ENCODE measurements at regions not wholly inside any gene's neighbourhood (a gene's known extent, or its start where the extent isn't known, plus 50 kb on each side); places are given as distances from the start of the nearest gene placed in this dataset.
"Not testable (repeated sequence)": the region's sequence is repeated elsewhere in the genome, so short reads cannot be mapped to it uniquely, and the experiment has no call there.

DNA sequence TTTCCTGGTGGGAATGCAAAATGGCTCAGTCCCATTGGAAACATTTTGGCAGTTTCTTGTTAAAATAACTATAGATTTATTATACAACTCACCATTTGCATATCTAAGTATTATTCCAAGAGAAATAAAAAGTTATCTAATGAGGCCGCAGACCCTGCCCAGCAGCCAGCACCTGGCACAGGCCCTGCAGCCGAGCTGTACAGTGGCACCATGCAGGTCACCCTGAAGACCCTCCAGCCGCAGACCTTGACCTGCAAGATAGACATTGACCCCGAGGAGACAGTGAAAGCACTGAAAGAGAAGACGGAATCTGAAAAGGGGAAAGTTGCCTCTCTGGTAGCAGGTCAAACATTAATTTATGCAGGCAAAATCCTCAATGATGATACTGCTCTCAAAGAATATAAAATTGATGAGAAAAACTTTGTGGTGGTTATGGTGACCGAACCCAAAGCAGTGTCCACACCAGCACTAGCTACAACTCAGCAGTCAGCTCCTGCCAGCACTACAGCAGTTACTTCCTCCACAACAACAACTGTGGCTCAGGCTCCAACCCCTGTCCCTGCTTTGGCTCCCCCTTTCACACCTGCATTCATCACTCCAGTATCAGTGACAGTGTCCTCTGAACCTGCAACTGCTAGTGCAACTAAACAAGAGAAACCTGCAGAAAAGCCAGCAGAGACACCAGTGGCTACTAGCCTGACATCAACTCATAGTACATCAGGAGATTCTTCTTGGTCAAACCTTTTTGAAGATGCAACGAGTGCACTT is 113.5 kb upstream of the SATB1 start:
- no peak for DNase-seq (ENCODE audit: low spot score)

DNA sequence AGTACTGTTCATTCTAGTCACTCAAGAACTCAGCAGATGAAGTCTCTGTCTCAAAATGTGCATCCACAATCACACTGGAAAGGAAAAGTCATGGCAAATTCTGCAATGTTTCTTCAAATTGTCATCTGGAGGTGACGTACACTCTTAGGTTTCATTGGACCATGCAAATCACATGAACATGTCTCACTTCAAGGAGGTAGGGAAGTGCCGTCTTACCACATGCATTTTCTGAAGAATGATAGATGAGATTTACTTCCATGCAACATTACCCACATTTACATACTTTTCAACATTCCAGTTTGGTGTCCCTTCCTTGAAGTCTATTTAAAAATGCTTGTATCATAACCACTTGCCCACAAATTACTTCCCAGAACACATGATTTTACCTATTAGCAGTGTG is 107.9 kb upstream of the SATB1 start:
- DNase-seq (ENCODE audit: low spot score): no peak

DNA sequence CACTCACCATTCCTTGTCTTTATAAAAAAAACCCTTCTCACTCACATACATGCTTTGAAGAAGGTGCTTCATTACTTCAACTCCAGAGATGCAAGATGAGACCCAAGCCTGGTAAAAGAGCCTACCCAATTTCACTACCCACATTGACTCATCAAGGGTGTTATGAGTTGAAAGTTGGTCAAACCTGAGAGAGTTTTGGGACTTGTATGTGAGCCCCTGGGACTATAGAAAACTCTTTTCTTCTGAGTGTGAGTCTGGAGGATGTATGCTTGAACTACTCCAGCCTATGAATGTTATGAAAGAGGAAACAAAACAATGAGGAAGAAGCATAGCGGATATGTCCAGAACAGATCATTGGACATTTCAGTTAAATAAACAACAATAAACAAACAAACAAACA is 106.5 kb upstream of the SATB1 start:
- no peak for DNase-seq (ENCODE audit: low spot score)

DNA sequence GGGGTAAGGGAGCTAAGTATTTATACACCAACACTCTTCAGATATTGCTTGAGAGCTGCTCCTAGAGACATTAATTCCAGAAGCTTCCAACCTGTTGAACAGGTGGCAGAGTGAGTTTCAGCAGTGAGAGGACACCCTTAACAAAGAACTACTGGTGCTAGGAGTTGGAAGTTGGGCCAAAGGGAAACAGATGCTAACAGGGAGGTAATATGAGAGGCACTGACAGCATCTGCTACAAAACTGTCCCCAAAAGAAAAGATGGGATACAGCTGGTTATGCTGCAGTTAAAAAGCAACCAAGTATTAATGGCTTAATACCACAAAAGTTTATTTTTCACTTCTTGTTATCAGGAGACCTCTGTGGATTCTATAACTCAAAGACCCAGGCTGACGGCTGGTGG is 104.5 kb upstream of the SATB1 start:
- DNase-seq (ENCODE audit: low spot score): no peak

DNA sequence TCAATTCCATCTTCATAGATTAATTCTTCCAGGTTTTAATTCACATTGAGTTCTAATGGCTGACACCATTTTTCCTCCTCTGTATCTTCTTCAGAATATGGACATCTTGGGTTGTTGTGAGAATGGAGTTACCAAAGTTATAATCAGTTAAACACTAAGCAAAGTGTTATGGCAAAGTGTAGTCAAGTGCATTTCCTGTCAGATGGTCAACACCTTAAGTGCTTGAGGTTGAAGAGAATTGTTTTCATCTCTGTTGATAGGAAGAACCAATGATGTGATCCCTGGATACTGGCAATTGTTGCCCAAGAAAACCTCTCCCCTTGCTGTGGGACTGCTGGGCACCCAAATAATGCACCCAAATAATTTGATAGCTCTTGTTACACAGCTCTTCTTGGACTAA is 102.6 kb upstream of the SATB1 start:
- no peak for DNase-seq (ENCODE audit: low spot score)

DNA sequence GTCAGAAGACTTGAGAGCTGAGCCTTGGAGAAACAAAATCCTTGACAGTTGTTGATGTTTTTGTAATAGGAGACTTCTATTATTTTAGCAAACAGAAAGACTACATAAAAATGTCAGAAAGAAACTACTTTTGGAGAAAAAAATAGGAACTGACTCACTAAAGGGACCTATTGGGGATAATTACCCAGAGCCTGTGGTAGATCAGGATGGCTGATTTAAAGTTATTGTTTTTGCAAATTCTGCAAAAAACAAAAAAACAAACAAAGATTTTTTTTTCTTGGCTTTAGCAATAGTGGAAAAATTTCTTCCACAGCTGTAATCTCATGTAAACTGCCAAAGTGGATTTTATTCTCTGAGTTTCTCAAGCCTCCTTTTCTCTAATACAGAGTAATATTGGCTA is 101.5 kb upstream of the SATB1 start:
- no peak for DNase-seq (ENCODE audit: low spot score)

DNA sequence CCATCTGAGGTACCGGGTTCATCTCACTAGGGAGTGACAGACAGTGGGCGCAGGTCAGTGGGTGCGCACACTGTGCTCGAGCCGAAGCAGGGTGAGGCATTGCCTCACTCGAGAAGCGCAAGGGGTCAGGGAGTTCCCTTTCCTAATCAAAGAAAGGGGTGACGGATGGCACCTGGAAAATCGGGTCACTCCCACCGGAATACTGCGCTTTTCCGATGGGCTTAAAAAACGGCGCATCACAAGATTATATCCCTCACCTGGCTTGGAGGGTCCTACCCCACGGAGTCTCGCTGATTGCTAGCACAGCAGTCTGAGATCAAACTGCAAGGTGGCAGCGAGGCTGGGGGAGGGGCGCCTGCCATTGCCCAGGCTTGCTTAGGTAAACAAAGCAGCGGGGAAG is 91.0 kb upstream of the SATB1 start:
- DNase-seq (ENCODE audit: low spot score): not testable (repeated sequence)

DNA sequence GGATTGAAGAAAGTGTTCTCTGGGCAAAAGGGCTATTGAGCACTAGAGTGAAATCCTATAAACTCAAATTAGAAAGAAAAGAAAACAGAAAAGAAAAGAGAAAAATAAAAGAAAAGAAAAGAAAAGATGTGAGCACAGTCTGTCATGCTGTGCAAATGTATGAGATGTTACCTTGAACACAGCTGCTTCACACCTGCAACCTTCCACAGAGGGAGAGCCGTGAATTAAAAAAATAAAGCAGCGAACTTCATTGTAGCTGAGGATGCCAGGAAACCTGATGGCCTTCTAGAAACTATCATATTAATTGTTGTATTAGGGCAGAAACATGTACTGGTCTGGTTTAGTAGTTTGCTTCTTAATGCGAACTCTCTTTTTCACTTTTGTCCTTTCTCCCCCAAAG is 88.0 kb upstream of the SATB1 start:
- no peak for DNase-seq (ENCODE audit: low spot score)

DNA sequence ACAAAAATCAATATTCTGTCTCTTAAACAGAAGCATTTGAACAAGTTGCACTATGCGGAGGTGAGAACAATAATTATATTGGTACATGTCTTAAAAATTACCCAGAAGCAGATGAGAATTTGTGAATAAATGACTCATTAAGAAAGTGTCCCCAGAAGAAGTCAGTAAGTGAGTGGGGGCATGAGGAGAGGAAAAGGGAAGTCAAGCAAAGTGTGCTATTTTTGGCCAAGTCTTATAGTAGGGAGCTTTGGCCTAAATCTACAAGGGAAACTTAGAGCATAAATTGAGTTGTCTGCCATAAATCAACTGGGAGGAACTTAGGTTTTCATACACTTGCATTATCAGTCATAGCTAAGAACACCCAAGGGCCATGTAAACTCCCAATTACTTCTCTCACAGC is 86.9 kb upstream of the SATB1 start:
- no peak for DNase-seq (ENCODE audit: low spot score)

DNA sequence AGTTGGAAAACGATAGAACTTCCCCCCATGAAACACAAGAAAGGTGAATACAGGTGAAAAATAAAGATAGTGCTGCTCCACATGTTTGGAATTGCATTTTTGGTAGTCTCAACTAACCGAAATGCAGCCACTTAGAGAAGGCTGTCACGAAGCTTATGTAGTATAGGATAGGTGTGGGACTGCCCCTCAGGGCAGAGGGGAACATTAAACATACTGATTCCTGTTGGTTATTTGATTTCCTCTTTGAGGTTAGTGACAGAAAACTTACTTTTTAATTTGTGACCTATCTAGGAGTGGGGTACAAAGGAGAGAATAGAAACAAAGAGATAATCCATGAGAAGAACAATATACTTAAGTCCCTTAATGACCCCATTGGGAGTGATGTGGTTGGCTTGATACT is 85.8 kb upstream of the SATB1 start:
- no peak for DNase-seq (ENCODE audit: low spot score)

DNA sequence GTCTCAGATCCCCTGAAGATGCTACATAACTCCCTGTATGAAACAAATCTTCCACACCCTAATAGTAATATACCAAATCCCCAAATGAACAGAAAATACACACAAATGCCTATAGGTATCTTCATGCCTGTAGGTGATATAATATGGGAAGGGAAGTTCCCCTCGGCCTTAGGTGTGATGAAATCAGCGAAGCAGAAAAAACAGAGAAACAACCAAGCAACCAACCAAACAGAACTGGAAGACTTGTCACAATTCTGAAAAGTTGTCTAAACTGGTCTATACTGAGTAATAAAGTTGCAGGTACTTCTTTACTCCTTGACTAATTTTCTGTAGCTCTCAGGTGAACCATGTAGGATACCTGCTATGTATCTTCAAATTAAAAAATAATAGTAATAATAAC is 82.2 kb upstream of the SATB1 start:
- no peak for DNase-seq (ENCODE audit: low spot score)

DNA sequence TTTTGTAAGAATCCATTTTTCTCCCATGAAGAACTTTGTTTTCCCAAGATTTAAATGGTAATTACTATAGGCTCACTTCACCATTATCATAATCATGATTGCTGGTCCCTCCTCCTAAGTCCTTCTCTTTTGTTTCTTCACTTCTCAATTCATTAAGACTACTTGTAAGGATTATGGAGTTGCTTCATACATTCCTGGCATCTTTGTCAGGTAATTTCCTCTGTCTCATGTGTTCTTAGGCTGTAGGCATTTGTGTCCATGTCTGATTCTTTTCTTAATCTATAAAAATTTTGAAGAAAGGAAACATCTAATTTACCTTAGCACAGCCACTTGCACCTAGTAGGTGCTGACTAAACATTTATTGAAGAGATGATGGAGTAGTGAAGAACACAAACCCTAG is 79.9 kb upstream of the SATB1 start:
- DNase-seq (ENCODE audit: low spot score): no peak

DNA sequence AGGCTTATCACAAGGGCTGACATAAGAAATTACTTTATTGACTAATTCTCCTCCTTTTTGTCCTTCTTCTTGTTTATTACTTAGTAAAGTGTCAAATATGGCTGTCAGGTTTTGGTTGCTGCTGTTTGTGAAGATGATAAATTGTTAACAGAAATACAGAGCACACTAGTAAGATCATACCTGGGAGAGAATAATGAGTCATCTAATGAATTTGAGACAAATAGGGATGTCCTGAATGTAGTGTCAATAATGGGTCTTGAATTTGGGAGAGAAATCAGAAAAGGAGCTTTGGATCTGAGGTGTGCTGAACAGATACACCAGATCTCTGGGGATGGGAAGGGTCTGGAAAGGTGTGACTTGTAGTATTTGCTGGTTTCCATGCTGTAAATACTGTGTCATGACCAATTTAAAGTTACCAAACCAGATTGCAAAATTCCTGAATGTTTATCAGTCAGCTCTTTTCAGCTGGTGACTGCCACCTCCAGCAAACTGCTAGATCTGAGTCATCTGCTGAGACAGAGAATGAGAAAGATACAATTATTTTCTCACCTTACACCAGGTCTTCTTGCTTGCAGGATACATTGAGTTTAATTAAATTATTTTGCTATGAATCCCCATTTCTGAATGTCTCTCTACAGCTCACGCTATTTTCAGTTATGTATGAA is 76.7 kb upstream of the SATB1 start:
- DNase-seq (ENCODE audit: low spot score): no peak

DNA sequence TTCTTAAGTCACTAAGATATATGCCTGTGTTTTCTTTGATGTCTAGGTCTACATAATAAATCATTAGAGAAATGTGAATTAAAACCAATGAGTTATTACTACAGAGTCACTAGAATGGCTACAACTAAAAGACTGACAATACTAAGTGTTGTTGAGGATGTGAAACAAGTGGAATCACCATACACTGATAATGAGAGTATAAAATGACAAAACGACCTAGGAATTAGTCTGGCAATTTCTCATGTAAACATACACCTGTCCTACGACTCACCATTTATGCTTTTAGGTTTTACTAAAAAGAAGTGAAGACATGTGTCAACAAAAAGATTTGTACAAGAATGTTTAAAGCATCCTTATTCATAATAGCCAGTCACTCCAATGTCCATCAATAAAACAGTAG is 75.2 kb upstream of the SATB1 start:
- DNase-seq (ENCODE audit: low spot score): no peak

DNA sequence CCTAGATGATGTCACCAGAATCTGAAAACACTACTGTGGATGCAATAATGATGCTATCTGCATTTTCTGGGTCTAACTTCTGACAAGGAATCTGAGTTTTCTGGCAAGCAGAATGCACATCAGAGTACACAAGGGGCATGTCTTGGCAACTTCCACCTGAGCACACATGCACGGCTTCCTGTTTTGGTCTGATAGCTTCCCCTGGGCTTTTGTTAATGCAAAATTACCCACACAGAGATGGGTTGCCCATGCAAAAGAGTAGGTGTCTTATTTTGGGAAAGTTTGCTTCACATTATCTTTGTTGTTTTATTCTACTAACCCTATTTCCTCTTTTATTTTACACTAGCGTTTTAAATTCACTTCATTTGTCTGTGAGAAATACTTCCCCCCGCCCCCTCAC is 74.2 kb upstream of the SATB1 start:
- DNase-seq (ENCODE audit: low spot score): no peak

DNA sequence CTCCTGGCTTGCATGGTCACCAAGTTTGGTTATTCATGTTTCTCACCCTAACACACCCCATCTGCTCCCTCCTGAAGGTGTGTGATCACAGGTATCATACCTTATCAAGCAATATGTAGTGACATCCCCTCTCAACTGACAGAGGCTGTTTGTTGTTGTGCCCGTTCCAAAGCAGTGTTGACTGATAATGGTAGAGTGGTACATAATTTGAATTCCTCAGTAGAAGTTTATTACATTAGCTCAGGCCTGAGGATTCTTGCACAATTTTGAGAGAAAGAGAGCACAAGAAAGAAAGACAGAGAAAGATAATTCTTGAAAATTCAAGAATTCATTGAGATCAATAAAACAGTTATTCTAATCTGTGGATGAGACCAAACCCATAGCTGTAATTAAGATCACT is 69.1 kb upstream of the SATB1 start:
- no peak for DNase-seq (ENCODE audit: low spot score)

DNA sequence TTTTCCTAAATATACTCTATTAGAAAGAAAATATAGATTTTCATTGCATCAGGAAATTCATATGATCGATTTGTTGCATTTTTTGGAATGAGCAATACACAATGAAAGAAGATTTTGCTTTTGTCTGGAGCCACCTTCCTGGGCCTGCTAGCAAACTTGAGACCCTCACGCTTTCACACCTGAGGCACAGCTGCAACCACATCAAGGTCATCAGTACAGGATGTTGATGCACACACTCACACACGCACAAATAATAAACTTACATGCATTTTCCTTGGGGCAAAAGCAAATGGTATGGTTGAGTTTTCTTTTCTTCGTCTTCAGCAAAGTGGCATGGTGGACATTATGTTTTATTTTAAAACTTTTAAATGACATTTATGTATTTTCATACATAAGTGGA is 64.8 kb upstream of the SATB1 start:
- no peak for DNase-seq (ENCODE audit: low spot score)

DNA sequence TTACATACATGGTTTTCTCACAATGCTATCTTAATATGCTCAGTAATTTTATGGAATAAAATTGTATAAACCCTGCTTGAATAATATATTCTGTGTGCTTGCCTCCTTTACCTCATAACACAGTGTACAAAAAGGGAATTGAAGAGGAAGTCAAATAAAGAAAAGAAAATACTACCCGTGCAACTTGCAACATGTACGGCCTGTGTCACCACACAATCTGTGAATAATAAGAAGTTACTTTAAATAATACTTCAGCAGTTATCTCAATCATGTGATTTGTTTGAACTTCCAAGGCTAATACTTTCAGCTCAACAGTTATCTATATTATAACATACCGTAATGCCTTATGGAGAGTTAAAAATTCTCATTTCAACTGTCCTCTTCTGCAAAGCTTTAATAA is 58.1 kb upstream of the SATB1 start:
- no peak for DNase-seq (ENCODE audit: low spot score)

DNA sequence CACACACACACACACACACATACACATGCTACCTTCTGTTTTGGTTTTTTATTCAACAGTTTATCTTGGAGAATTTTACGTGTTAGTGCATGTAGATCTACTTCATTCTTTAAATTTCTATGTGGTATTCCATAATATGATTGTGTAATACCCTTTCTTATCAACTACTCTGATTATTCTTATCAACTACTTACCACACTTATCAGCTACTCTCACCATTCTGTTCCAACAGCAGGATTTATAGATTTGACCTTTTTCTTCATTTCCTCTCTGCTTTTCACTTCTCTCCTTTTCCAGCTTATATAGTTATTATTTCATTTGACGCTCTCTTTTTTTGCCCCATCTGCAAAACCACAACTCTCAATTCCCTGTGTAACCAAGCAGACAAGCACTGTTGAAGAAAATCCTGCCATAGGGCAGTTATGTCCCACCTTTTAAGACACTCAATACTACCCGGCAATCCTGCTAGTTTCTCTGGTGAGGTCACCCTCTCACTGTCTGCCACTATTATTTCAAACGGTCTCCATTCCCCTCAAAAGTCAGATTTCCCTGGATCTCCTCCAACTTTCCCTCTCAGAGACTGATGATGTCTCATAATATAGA is 56.9 kb upstream of the SATB1 start:
- no peak for DNase-seq (ENCODE audit: low spot score)

DNA sequence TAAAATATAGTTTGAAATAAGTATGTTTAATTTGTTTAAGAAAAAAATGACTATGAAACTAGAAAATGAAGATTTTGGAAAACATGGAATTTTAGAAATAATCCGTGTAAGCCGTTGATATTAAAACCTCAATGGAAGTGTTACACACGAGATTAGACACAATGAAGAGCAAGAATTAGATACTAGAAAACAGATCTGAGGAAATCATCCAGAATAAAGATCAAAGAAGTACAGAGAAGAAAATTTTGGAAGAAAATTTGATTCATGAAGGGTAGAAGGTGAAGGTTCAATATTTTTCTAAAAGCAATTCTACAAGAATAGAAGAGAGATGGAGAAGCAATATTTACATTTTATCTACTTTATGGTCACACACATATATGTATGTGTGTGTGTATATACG is 52.5 kb upstream of the SATB1 start:
- no peak for DNase-seq (ENCODE audit: low spot score)
